ENCODE measurements at regions not wholly inside any gene's neighbourhood (a gene's known extent, or its start where the extent isn't known, plus 50 kb on each side); places are given as distances from the start of the nearest gene placed in this dataset.

- in situ Hi-C loops (cut with MboI; ENCODE audit: low sequenced_read_pairs) = no loop called here
These were observed 196.1 kb upstream of the ID2 start for GRCh38 chr2:8485736-8486135.

- in situ Hi-C loops (cut with MboI; ENCODE audit: low sequenced_read_pairs) = no loop called here
These were observed 195.7 kb upstream of the ID2 start for GRCh38 chr2:8486141-8486540.

GRCh38 chr2:8487461-8487932, 194.4 kb upstream of the ID2 start:
- in situ Hi-C loops (cut with MboI; ENCODE audit: low sequenced_read_pairs) = no loop called here

- in situ Hi-C loops (cut with MboI; ENCODE audit: low sequenced_read_pairs) = no loop called here
These were observed 193.7 kb upstream of the ID2 start for GRCh38 chr2:8488001-8488738.

- in situ Hi-C loops (cut with MboI; ENCODE audit: low sequenced_read_pairs) = no loop called here
These were observed 192.6 kb upstream of the ID2 start for GRCh38 chr2:8489221-8489620.

- in situ Hi-C loops (cut with MboI; ENCODE audit: low sequenced_read_pairs) = no loop called here
These were observed 192.1 kb upstream of the ID2 start for GRCh38 chr2:8489751-8490150.

GRCh38 chr2:8490166-8490721, 191.6 kb upstream of the ID2 start:
- in situ Hi-C loops (cut with MboI; ENCODE audit: low sequenced_read_pairs) = no loop called here

- in situ Hi-C loops (cut with MboI; ENCODE audit: low sequenced_read_pairs) = no loop called here
These were observed 190.4 kb upstream of the ID2 start for GRCh38 chr2:8491296-8492027.

GRCh38 chr2:8494151-8494550, 187.7 kb upstream of the ID2 start:
- in situ Hi-C loops (cut with MboI; ENCODE audit: low sequenced_read_pairs) = no loop called here

GRCh38 chr2:8494589-8494988, 187.3 kb upstream of the ID2 start:
- in situ Hi-C loops (cut with MboI; ENCODE audit: low sequenced_read_pairs) = no loop called here

- in situ Hi-C loops (cut with MboI; ENCODE audit: low sequenced_read_pairs) = no loop called here
These were observed 186.5 kb upstream of the ID2 start for GRCh38 chr2:8495189-8495989.

- in situ Hi-C loops (cut with MboI; ENCODE audit: low sequenced_read_pairs) = no loop called here
These were observed 185.8 kb upstream of the ID2 start for GRCh38 chr2:8496079-8496478.

- in situ Hi-C loops (cut with MboI; ENCODE audit: low sequenced_read_pairs) = no loop called here
These were observed 185.2 kb upstream of the ID2 start for GRCh38 chr2:8496617-8497016.

GRCh38 chr2:8498994-8499393, 182.9 kb upstream of the ID2 start:
- in situ Hi-C loops (cut with MboI; ENCODE audit: low sequenced_read_pairs) = no loop called here

- in situ Hi-C loops (cut with MboI; ENCODE audit: low sequenced_read_pairs) = no loop called here
These were observed 181.5 kb upstream of the ID2 start for GRCh38 chr2:8500124-8501054.

- in situ Hi-C loops (cut with MboI; ENCODE audit: low sequenced_read_pairs) = no loop called here
These were observed 180.7 kb upstream of the ID2 start for GRCh38 chr2:8501061-8501720.

GRCh38 chr2:8502316-8502715, 179.5 kb upstream of the ID2 start:
- in situ Hi-C loops (cut with MboI; ENCODE audit: low sequenced_read_pairs) = no loop called here

GRCh38 chr2:8505311-8505920, 176.4 kb upstream of the ID2 start:
- in situ Hi-C loops (cut with MboI; ENCODE audit: low sequenced_read_pairs) = no loop called here

- in situ Hi-C loops (cut with MboI; ENCODE audit: low sequenced_read_pairs) = no loop called here
These were observed 175.1 kb upstream of the ID2 start for GRCh38 chr2:8506746-8507145.
